Activated CD4-positive, alpha-beta T cell treated with anti-CD3 and anti-CD28 coated beads, Interleukin-2, amount 10 ng/mL, durations not matched to agents 7 days and 5 days (primary cell): ENCODE measurements at regions not wholly inside any gene's neighbourhood (a gene's known extent, or its start where the extent isn't known, plus 50 kb on each side); places are given as distances from the start of the nearest gene placed in this dataset.
"Not testable (repeated sequence)": the region's sequence is repeated elsewhere in the genome, so short reads cannot be mapped to it uniquely, and the experiment has no call there.

Experiments
- CTCF ChIA-PET: fragments of 350-600 bp; sonication (Branson Sonifier 250); formaldehyde crosslinking; loops from one replicate; lab custom pipeline; 2021; ENCODE audit warnings: antibody characterized with exemption; lab: Charles Lee
- POLR2A ChIA-PET: fragments of 350-600 bp; sonication (Branson Sonifier 250); formaldehyde crosslinking; loops from one replicate; lab custom pipeline; 2021; ENCODE audit warnings: antibody characterized with exemption; lab: Charles Lee
- DNase-seq: peaks from one replicate; pipeline ENCODE4 v3.0.0-alpha.2; 2020
- H3K27ac Mint-ChIP-seq: one replicate; pipeline ENCODE4 v1.8.0; 2021; ENCODE audit warnings: mild to moderate bottlenecking, moderate library complexity, mixed read lengths
- H3K27me3 Mint-ChIP-seq: one replicate; pipeline ENCODE4 v1.8.0; 2021; ENCODE audit warnings: mixed read lengths
- H3K36me3 Mint-ChIP-seq: one replicate; pipeline ENCODE4 v1.8.0; 2021; ENCODE audit warnings: low read depth, mixed read lengths
- H3K4me1 Mint-ChIP-seq: one replicate; pipeline ENCODE4 v1.8.0; 2021; ENCODE audit warnings: mixed read lengths
- H3K4me3 Mint-ChIP-seq: one replicate; pipeline ENCODE4 v1.8.0; 2021; ENCODE audit warnings: mild to moderate bottlenecking, moderate library complexity, mixed read lengths
- H3K9me3 Mint-ChIP-seq: one replicate; pipeline ENCODE4 v1.8.0; 2021; ENCODE audit warnings: mixed read lengths

DNA sequence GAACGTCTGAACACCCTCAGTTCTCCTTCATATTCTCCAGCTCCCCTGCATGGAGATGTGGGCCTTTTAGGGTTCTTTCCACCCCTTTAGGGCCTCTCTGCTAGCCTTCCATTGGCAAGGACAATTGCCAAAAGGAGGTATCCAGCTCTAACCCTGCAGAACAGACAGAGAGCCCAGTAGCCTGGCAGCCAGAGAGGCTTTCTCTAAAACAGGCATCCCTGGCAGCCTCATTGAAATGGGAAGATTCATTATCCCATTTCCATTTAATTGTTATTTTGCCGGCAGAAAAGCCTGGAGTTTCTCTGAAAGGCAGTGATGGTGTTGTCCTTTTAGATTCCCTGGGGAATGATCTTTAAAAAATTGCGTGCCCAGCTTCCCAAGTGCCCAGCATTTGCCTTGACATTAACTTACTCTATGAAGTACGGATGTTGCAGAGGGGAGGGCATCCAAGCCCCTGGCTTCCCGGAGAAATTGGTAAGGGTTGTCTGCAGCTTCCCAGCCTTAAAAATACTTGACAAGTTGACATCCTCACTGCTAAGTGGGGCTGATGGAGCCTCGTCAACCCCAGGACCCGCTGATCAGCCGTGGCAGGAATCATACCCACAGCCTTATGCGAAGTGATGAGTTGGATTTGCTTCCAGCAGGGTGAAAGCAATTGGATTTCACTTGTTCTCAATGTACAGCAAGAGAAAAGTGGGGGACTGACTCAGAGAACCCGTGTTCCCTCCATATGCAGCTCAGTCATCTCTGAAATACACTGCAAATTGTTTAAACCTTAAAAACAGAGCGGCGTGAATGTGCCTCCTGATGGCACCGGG lies 244.1 kb downstream of the CRLF2 start:
- Mint-ChIP-seq H3K27me3 (no peaks in the 10 kb centered on the region), H3K36me3 (no peaks in the 10 kb centered on the region), H3K9me3 (no peaks in the 10 kb centered on the region), H3K4me3 (no peak overlapping the region), H3K27ac (no peak overlapping the region), H3K4me1 (peaks cover 1% of the 10 kb centered on the region)
- DNase-seq: no peak
- ChIA-PET CTCF (no interaction called here), POLR2A (no interaction called here)

DNA sequence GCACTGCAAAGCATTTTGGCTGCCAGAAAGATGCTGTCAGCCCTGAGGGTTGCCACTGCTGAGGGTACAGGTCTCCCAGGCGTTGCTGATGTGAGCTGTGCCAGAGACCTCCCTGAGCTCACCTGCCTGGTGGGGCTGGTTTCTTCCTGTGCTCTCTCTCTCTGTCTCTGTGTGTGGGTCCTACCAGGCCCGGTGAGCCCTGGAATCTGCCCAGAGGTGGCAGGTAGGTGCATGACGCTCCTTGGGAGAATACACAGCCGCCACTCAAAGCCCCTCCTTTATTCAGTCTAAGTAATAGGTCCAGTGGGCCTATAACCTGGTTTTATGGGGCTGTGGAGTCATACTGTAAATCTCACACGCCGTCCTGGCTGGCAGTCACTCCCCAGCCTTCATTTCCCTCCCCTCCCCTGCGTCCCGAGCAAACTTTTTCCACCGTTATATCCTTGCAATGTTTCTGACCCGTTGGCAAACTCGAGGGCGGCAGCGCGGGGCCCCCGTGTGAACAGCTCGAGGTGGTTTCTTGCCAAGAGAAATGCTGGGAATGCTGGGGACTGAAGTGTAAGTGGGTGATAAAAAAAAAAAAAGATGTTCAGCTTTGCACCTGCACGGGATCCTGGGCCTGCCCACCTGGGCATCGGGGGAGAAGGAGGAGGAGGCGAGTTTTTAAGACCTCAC lies 245.9 kb downstream of the CRLF2 start:
- peaks cover 1% of the 10 kb centered on the region for H3K4me1 Mint-ChIP-seq
- no peaks in the 10 kb centered on the region for H3K36me3 Mint-ChIP-seq
- ChIA-PET POLR2A (no interaction called here), CTCF (no interaction called here)
- DNase-seq: no peak
- H3K27ac Mint-ChIP-seq: no peak overlapping the region
- H3K27me3 Mint-ChIP-seq: no peaks in the 10 kb centered on the region
- no peak overlapping the region for H3K4me3 Mint-ChIP-seq
- no peaks in the 10 kb centered on the region for H3K9me3 Mint-ChIP-seq

DNA sequence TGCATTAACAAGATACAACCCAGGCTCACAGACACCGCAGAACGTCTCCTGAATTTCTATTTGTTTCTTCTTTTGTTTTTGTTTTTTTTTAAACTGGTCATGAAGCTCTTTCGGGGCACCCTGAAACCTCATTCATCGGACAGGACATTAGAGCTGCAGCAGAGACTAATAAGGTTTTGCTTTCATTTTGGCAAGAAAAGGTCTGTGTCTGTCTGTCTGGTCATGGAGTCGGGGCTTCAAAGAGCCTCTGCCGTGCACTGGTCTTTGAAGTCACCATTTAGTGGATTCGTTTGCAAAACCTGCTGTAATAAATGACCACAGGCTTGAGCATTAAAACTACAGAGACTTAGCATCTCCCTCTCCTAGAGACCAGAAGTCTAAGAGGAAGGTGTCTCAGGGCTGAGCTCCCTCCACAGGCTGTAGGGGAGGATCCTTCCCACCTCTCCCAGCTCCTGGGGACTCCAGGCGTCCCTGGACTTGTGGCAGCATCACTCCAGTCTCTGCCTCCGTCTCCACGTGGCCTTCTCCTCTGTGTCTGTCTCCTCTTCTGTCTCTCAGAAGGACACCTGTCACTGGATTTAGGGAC lies 247.5 kb downstream of the CRLF2 start:
- no peak overlapping the region for H3K4me3 Mint-ChIP-seq
- H3K27ac Mint-ChIP-seq: no peak overlapping the region
- peaks cover 1% of the 10 kb centered on the region for H3K4me1 Mint-ChIP-seq
- ChIA-PET POLR2A (no interaction called here), CTCF (no interaction called here)
- H3K27me3 Mint-ChIP-seq: no peaks in the 10 kb centered on the region
- H3K36me3 Mint-ChIP-seq: no peaks in the 10 kb centered on the region
- no peaks in the 10 kb centered on the region for H3K9me3 Mint-ChIP-seq
- no peak for DNase-seq

DNA sequence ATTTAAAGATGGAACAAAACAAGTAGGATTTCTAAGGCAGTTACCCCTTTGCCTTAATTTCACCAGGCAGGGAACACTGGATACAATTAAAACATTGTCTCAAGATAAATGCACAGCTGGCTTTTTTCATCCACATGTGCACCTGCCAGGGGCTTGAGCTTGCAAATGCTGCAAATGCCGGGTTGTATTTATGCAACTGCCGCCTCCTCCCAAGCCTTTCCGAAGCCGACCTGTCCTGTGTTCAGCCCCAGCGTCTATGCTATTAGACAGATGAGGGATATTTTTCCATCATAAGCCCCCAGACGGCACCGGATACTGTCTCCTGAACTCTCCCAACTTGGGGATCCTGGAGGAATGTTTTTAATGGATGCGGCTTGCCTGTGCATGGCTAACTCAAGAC lies 251.6 kb downstream of the CRLF2 start:
- ChIA-PET POLR2A (no interaction called here), CTCF (no interaction called here)
- Mint-ChIP-seq H3K27me3 (no peaks in the 10 kb centered on the region), H3K4me1 (peaks cover 1% of the 10 kb centered on the region), H3K36me3 (no peaks in the 10 kb centered on the region), H3K9me3 (peaks cover 3% of the 10 kb centered on the region), H3K4me3 (no peak overlapping the region), H3K27ac (no peak overlapping the region)
- no peak for DNase-seq

DNA sequence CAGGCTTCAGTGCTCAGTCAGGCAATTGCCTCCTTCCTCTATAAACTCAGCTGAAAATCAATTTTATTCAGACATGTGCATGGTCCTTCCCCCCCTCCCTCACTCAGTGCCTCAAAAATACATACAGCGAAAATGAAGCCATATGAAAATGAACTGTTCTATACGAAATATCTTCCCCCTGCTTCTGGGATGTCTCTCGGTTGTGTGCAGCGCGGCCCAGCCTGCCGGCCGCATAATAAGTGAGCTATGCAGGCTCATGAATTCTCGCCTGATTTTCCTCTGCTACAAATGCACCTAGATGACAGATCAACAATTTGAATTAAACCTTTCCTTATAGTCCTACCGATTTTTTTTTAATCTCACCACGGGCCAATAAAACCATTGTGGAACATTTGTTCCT lies 252.9 kb downstream of the CRLF2 start:
- H3K36me3 Mint-ChIP-seq: no peaks in the 10 kb centered on the region
- no peak for DNase-seq
- no peaks in the 10 kb centered on the region for H3K4me1 Mint-ChIP-seq
- H3K27me3 Mint-ChIP-seq: no peaks in the 10 kb centered on the region
- POLR2A ChIA-PET: no interaction called here
- no peak overlapping the region for H3K27ac Mint-ChIP-seq
- peaks cover 3% of the 10 kb centered on the region for H3K9me3 Mint-ChIP-seq
- no peak overlapping the region for H3K4me3 Mint-ChIP-seq
- CTCF ChIA-PET: no interaction called here

DNA sequence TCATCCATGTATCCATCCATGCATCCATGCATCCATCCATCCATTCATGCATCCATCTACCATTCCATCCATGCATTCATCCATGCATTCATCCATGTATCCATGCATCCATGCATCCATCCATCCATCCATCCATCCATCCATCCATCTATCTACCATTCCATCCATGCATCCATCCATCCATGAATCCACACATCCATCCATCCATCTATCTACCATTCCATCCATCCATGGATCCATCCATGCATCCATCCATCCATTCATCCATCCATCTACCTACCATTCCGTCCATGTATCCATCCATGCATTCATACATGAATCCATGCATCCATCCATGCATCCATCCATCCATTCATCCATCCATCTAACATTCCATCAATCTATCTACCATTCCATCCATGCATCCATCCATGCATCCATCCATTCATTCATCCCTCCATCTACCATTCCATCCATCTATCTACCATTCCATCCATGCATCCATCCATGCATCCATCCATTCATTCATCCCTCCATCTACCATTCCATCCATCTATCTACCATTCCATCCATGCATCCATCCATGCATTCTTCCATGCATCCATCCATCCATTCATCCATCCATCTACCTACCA lies 257.2 kb downstream of the CRLF2 start:
- POLR2A ChIA-PET: not testable (repeated sequence)

DNA sequence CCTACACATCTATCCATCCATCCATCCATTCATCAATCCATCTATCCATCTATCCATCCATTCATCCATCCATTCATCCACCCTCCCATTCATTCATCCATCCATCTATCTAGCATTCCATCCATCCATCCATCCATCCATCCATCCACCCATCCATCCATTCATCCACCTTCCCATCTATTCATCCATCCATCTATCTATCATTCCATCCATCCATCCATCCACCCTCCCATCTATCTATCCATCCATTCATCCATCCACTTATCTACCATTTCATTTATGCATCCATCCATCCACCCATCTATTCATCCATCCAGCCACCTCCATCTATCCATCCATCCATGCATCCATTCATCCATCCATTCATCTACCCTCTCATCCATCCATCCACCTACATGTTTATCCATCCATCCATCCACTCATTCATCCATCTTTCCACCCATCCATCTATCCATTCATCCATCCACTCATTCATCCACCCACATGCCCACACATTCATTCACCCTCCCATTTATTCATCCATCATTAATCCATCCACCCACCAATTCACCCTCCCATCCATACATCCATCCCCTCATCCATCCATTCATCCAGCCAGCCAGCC lies 258.5 kb downstream of the CRLF2 start:
- Mint-ChIP-seq H3K36me3 (no peaks in the 10 kb centered on the region), H3K9me3 (peaks cover 3% of the 10 kb centered on the region), H3K4me3 (no peak overlapping the region), H3K27me3 (no peaks in the 10 kb centered on the region), H3K4me1 (no peaks in the 10 kb centered on the region), H3K27ac (no peak overlapping the region)
- CTCF ChIA-PET: no interaction called here
- no peak for DNase-seq
- POLR2A ChIA-PET: no interaction called here

More for the DNA sequence above, 257.2 kb downstream of the CRLF2 start:
- H3K4me3 Mint-ChIP-seq, H3K9me3 Mint-ChIP-seq, DNase-seq, H3K27me3 Mint-ChIP-seq, CTCF ChIA-PET, H3K4me1 Mint-ChIP-seq, H3K36me3 Mint-ChIP-seq, H3K27ac Mint-ChIP-seq: not testable (repeated sequence)

DNA sequence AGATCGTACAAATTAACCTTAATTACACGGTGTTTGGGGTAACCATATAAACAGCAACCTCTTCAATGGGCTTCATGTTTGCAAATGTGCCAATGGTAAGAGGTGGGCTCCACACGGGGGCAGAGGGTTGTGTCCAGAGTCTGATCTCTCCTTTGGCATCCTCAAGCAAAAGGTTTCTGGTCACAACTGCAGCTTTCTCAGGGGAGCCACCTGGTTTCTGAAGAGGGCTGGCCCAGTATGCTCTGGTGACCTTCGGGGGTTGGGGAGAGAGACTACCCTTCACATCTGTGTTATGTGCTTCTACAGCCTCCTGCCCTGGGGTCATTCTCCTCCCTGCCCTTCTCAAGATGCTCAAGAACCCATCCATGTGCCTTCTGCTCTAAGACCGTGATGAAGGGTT lies 259.6 kb downstream of the CRLF2 start:
- Mint-ChIP-seq H3K4me1 (no peaks in the 10 kb centered on the region), H3K4me3 (no peak overlapping the region), H3K36me3 (no peaks in the 10 kb centered on the region), H3K9me3 (peaks cover 5% of the 10 kb centered on the region), H3K27me3 (no peaks in the 10 kb centered on the region), H3K27ac (no peak overlapping the region)
- ChIA-PET CTCF (no interaction called here), POLR2A (no interaction called here)
- no peak for DNase-seq

DNA sequence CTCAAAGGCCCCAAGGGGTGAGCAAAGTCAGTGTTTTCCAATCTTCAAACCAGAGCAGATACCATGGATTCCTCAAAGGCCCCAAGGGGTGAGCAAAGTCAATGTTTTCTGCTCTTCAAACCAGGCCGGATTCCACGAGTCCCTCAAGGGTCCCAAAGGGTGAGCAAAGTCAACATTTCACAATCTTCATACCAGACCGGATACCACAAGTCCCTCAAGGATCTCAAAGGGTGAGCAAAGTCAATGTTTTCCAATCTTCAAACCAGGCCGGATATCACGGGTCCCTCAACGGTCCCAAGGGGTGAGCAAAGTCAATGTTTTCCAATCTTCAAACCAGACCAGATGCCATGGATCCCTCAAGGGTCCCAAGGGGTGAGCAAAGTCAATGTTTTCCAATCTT lies 265.2 kb downstream of the CRLF2 start:
- H3K27me3 Mint-ChIP-seq, H3K4me3 Mint-ChIP-seq, H3K4me1 Mint-ChIP-seq, DNase-seq, H3K27ac Mint-ChIP-seq, POLR2A ChIA-PET, H3K36me3 Mint-ChIP-seq, H3K9me3 Mint-ChIP-seq, CTCF ChIA-PET: not testable (repeated sequence)

DNA sequence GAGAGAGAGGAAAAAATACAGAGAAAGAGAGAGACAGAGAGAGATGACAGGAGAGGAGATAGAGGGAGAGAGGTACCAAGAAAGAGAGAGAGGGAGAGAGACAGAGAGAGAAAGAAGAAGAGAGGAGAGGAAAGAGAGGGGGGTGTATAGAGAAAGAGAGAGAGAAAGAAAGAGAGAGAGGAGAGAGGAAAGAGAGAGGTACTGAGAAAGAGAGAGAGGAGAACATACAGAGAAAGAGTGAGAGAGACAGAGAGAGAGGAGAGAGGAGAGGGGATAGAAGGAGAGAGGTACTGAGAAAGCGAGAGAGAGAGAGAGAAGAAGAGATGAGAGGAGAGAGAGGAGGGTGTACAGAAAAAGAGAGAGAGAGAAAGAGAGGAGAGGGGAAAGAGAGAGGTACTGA lies 269.4 kb downstream of the CRLF2 start:
- ChIA-PET POLR2A (no interaction called here), CTCF (no interaction called here)
- Mint-ChIP-seq H3K4me1 (no peaks in the 10 kb centered on the region), H3K27ac (no peak overlapping the region), H3K9me3 (peaks cover 4% of the 10 kb centered on the region), H3K27me3 (no peaks in the 10 kb centered on the region), H3K4me3 (no peak overlapping the region), H3K36me3 (no peaks in the 10 kb centered on the region)
- DNase-seq: no peak

DNA sequence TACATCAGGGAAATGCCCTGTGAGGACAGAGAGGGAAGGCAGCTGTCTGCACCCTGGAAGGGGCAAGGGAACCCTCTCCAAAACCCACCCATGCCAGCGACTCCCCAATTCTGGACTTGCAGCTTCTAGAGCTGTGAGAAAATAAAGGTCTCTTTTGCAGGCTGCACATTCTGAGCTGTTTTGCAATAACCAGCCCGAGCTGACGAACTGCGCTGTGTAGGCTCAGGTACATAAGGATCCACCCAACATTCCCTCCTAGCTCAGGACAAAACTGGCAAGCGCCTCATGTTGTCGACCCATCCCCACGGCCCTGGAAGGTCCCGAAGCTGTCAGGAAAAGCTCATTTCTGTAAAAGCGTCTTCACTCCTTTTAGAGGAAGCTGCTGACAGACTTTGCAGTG lies 271.8 kb downstream of the CRLF2 start:
- H3K4me3 Mint-ChIP-seq: no peak overlapping the region
- no peaks in the 10 kb centered on the region for H3K4me1 Mint-ChIP-seq
- H3K27me3 Mint-ChIP-seq: no peaks in the 10 kb centered on the region
- no peak overlapping the region for H3K27ac Mint-ChIP-seq
- no peaks in the 10 kb centered on the region for H3K36me3 Mint-ChIP-seq
- POLR2A ChIA-PET: no interaction called here
- no peak for DNase-seq
- H3K9me3 Mint-ChIP-seq: no peaks in the 10 kb centered on the region
- CTCF ChIA-PET: no interaction called here

DNA sequence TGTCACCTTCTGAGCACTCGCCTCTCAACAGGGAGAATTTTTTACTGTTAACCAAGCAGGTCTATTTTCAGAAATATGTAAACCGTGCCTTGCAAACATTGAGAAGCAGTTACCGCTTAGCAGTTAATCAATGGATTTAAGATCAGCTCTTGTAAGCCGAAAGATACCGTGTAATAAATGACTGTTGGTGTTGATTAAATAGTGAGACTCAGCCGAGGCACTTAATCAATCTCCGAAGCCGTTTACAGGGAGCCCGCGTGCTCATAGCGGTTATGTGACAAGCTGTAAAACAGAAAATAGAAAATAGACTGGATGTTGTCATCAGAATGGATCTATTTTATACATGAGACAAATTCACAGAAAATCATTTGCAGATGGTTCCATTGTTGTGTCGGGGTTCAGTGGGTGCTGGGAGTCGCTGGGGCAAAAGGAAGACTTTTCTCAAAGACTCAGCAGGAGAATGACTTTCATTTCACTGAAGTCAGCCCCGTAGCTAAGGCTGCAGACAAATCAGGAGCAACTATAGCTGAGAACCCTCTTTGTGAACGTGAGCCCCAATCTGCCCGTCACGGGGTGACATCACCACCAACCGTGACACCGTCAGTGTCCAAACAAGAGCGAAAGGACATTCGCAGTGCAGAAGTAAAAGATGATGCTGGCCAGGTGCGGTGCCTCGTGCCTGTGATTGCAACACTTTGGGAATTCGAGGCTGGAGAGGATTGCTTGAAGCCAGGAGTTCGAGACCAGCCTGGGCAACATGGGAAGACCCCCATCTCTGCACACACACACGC lies 275.3 kb downstream of the CRLF2 start:
- H3K4me1 Mint-ChIP-seq: no peaks in the 10 kb centered on the region

More for the DNA sequence above, 275.3 kb downstream of the CRLF2 start:
- POLR2A ChIA-PET: no interaction called here
- CTCF ChIA-PET: no interaction called here
- no peak for DNase-seq
- H3K27ac Mint-ChIP-seq: no peak overlapping the region
- H3K36me3 Mint-ChIP-seq: no peaks in the 10 kb centered on the region
- H3K4me3 Mint-ChIP-seq: no peak overlapping the region
- H3K27me3 Mint-ChIP-seq: no peaks in the 10 kb centered on the region
- H3K9me3 Mint-ChIP-seq: no peaks in the 10 kb centered on the region
